A204.1 (cell line): ENCODE measurements at regions not wholly inside any gene's neighbourhood (a gene's known extent, or its start where the extent isn't known, plus 50 kb on each side); places are given as distances from the start of the nearest gene placed in this dataset.
"Not testable (repeated sequence)": the region's sequence is repeated elsewhere in the genome, so short reads cannot be mapped to it uniquely, and the experiment has no call there.

Source experiments
- FAIRE-seq: peaks from 2 replicates; lab custom pipeline; 2012; peaks lifted over from hg19 to GRCh38; lab: Jason Lieb, UNC

DNA sequence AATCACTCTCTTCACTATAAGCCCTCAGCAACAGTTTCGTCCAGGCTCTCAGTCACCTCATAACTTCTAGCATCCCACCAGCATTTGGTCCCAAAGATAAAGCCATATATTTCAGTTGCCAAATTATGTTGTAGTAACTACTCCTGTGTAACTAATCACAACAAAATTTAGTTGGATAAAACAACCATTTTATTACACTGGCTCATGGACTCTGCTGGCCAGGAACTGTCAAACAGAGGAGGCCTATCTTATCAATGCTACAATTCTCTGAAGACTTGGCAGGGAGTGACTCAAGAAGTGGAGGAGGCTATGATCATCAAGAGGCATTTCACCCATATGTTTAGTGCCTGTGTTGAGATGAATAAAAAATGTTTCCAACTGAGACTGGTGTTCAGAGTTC lies 1082.3 kb upstream of the GJE1 start:
- no peak for FAIRE-seq

DNA sequence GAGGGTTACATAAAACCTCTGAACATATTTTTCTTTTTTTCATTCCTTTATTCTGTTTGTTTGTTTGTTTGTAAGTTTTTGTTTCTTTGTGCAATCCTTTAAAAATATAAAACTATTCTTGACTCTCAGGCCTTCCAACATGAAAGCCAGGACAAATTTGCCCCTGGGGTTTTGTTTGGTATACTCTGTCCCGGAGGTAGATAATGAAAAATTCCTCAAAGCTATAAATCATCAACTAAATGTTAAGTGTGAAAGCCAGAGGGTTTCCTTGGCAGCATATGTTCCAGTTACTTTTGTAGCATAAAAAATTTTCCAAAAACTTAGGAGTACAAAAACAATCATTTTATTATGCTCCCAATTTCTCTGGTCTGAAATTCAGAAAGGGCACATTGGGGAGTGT lies 1084.3 kb upstream of the GJE1 start:
- no peak for FAIRE-seq

DNA sequence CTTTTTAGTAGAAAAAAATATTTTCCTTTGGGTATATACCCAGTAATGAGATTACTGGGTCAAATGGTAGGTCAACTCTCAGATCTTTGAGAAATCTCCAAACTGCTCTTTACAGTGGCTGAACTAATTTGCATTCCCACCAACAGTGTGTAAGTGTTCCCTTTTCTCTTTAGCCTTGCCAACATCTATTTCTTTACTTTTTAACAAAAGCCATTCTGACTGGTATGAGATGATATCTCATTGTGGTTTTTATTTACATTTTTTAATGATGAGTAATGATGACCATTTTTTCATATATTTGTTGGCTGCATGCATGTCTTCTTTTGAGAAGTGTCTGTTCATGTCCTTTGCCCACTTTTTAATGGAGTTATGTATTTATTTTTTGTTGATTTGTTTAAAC lies 1086.2 kb upstream of the GJE1 start:
- FAIRE-seq: not testable (repeated sequence)

DNA sequence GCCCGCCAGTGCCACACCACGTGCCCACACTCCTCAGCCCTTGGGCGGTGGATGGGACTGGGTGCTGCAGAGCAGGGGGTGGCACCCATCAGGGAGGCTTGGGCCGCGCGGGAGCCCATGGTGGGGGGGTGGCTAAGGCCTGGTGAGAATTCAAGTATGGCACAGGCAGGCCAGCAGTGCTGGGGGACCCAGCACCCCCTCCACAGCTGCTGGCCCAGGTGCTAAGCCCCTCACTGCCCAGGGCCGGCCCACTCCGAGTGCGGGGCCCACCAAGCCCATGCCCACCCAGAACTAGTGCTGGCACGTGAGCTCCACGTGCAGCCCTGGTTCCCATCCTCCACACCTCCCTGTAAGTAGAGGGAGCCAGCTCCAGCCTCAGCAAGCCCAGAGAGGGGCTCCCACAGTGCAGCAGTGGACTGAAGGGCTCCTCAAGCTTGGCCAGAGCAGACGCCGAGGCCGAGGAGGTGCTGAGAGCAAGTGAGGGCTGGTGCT lies 1091.1 kb upstream of the GJE1 start:
- FAIRE-seq: no peak

DNA sequence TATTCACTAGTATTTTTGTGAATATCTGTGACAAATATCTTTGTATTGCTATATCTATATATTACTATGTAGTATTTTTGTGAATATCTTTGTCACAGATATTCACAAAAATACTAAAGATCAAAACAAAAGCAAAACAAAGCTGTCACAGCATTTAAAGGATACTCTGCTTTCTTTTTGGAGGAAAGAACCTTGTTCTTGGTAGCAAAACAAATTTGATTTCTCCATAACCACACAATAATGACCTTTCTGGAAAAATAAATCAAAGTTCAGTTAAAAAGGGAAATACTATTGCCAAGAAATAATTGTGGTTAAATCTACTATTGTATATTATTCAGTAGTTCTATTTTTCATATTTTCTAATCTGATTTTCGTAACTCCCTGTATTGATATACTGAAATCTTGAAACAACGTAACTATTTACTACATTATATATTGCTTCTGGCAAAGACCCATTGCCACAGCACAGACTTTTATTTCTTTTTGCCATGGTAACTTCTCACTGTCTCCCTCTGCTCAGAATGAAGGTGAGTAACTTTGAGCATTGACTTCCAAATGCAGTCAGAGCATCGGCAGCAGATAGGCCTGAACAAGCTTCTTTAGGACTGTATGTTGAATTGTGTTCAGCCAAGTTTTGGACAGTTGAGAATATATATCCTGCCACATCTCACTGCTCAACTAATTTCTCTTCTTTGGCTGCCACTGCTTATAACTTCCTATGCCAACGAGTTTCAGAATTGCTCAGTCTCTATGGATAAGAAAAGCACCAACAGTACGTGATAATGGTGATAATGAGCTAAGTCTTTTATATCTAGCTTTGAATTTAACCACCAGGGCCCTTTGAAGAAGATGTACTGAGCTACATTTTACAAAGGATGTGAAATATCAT lies 1097.2 kb upstream of the GJE1 start:
- no peak for FAIRE-seq

DNA sequence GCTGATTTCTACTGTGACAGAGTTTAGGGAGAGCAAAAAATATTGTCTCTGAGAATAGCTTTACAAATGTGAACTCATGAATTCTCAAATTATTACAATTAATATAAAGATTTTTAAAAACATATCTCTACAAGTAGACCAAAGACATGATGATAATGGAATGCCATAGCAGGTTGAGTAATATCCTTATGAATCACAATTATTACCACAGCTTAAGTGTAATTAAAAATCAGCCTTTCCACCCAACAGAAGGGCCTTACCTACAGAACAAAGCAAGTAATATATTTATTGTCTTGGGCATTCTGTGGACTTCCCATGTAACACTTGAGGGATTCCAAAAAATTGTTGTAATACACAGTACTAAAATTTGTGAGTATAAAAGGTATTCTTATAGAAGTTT lies 1099.6 kb upstream of the GJE1 start:
- FAIRE-seq: no peak

DNA sequence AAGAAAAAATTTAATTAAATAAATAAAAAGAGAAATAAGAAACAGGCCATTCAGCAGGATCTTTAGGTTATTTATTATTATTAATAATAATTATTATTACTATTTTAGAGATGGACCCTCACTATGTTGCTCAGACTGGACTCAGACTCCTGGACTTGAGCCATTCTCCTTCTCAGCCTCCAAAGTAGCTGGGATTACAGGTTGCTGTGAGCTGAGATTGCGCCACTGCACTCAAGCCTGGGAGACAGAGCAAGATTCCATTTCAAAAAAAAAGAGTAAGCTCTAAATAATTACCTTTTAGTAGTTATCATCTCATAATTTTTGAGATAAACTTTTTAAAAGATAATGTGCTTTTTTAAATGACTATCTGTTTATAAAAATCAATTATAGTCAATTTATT lies 1102.8 kb upstream of the GJE1 start:
- no peak for FAIRE-seq

DNA sequence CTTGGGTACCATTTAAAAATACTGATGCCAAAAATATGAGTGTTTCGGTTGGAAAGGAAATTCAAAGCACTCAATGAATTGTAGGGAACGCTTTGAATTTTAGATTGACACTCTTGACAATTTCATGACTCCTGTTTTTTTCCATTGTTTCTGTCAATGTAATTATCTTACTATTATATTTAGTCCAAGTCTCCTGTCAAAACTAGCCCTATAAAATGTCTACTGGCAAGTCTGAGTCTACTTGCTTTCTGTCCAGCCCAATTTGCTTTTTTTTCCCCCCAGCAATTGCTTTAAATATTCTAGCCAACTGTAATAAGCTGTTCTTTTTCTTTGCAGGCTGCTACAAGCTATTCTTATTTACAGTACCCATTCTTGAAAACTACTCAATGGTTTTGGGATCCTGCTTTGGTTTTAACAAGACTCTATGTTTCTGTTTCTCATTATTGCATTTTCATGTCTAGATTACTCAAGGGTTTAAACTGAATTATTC lies 1103.9 kb upstream of the GJE1 start:
- no peak for FAIRE-seq

DNA sequence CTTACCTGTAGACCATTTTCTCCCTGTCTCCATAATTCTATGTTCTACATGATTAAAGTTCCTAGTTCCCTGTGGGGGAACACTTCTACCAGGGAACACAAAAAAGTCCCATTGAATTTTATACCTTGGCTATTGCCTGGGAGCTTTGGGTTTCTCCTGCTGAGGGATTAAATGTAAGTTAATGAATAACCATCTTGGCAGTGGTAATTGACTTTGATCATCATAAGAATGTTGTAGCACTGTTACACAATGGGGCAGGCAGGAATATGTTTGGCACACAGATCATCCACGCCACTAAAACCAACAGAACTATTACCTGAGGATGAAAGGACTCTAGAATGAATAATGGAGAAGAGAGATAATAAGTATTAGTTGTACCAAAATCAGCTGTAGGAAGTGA lies 1106.2 kb upstream of the GJE1 start:
- FAIRE-seq: no peak

DNA sequence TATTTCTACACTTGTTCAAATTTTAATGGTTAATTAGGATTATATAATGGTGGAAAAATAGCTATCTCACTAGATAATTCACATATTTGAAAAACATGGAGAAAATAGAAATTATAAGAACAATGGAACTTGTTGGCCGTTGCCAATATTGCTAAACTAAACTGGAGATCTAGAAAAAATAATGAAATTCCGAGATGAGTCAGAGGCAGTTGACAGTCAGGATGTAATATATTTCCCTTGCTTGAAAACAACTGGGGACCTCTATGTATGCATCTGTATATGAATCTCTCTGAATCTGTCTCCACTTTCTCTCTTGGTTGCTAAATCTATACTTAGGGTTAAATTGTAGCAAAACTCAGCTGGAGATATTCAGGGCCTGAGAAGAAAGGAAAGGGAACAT lies 1108.2 kb upstream of the GJE1 start:
- no peak for FAIRE-seq

DNA sequence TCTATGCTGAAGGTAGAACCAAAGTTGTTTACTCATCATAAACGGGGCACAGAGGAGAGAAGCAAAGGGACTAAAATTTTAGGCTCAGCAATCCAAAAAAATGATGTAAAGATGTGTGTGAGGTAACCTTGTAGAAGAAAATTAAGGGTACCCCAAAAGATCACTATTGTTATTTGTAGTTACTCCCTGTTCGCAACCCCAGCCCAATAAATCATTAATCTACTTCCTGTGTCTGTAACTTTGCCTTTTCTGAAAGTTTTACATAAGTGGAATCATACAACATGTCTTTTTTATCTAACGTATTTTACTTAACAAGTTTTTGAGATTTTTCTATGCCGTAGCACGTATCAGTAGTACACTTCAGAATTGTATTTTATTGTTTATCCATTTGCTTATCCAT lies 1114.8 kb upstream of the GJE1 start:
- FAIRE-seq: no peak

DNA sequence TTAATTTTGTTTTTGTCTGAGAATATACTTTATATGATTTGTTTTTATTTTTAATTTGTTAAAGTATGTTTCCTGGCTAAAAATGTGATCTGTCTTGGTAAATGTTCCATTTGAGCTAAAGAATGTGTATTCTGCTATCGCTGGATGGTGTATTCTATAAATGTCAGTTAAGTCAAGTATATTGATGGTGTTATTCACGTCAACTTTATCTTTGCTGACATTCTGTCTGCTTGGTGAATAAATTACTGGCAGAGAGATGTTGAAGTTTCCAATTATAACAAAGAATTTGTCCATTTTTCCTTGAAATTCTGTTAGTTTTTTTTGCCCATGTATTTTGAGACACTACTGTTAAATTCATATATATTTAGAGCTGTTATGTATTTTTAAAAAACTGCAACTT lies 1131.8 kb upstream of the GJE1 start:
- FAIRE-seq: no peak

DNA sequence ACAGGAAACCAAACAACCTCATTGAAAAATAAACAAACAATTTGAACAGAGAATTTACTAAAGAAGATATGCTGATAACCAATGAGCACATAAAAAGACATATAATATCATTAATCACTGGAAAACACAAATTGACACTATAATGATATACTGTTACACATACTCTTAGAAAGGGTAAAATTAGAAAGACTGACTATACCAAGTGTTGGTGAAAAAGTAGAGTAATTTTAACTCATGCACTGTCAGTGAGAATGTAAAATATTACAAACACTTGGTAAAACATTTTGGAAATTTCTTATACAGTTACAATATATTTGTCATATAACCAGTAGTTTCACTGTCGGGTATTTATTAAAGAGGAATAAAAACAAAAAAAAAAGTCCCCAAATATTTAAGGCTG lies 1139.2 kb upstream of the GJE1 start:
- FAIRE-seq: no peak

DNA sequence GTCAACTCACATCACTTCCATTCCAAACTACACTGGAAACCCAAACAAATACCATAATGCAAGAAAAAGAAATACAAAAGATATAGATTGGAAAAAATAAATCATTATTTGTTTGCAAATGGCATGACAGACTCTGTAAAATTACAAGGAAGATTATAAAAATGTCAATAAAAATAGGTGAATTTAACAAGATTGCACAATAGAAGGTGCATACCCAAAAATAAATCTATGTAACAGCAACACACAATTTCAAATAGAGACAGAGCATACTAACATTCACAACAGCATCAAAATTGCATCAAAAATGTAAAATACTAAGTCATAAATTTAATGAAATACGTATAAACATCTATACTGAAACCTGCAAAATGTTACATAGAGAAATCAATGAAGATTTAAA lies 1140.0 kb upstream of the GJE1 start:
- no peak for FAIRE-seq

DNA sequence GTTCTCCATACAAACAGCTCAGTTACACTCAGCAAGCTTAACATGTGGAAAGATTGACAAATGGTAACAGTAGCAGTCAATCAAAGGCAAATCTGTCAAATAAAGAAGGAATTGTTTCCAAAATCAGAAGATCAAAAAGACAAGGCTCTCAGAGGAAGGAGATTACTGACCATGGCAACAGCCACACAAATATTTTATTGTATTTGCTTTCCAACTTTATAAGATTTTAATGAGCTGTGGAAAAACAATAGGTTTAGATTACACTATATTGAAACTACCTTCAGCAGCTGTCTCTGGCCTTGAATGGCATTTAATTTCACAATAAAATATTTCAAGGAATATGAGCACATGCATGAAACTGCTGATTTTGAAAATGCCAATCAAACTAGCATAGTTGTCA lies 1143.9 kb upstream of the GJE1 start:
- FAIRE-seq: no peak

DNA sequence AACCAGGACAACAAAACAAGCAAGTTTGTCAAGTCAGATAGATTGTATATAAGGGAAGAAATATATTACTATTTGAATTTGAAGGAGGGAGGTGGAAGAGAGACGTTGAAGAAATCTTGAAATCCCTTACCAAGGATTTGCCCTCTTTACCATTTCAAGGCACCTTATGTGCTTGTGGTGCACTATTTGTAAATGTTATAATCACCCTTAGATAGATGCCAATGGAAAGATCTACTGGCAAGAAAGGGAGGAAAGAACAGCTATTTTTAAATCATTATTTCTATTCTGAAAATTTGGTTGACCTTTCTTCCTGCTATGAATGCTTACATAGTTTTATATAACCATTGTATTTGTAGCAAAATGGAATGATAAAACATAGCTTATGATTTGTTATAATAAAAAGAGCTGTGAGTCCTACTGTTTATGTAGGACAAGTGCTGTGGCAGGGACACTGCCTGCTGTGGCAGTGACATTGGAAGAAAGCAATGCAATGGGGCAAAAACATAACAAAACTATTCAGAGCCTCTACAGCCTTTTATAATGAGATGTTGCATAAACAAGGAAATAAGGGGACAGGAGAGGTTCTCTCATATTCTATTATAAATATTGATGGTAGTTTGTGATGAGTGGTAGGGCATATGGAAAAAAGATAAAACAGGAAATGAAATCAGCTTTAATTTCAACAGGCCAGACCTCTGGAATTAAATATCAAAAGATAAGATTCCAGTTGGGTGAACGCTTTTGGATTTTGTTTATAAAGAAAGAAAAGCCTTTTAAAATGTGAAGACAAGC lies 1145.2 kb upstream of the GJE1 start:
- no peak for FAIRE-seq

DNA sequence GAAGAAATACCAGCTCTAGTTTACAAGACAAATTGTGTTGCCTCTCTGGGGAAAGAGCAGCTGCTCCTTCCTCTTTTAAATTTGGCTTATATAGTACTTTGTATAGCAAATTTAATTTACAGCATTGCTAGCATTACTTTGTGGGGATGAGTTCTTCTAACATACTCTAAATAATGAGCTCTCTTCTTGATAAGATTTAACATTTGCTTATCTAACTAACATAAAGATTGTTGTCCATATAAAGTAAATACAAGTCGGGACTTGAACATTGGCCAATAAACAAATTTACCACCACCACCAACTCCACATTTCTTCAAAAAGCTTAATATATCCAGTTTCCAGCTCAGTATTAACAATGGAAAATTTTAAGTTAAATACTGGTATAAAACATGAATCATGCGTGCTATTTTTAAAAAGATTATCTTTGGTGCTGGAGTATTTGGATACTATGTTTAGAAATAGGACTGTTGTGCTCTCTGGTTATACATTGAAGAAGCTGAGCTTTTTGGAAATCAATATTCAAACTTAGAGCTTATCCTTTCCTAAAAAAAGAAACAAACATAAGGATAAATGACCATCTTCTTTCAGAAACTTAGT lies 1146.9 kb upstream of the GJE1 start:
- no peak for FAIRE-seq

DNA sequence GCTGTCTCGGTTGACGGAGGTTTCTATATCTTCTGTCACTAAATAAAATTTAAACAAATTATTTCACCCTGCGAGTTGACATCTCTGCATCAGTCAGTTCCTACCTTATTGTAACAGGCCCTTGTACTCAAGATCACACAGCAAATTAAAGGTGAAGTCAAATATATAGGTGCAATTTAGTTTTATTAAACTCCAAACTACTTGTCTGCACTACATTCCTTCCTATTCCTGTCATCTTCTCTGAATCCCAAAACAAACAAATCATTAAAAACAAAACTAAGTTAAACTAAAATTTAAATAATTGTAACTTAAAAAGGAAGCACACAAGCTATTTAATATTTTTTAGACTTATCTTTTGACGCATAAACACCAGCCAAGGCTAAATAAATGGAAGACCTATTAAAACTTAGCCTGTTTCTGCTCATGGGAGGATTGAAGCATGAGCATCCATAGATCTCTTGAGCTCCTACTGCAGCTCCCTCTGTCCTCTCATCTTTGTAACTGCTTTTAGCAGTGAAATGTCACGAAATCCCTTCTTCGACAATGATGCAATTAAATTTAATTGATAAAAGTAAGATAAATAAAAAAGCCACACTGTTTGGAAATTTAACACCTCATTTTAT lies 1152.3 kb upstream of the GJE1 start:
- no peak for FAIRE-seq

DNA sequence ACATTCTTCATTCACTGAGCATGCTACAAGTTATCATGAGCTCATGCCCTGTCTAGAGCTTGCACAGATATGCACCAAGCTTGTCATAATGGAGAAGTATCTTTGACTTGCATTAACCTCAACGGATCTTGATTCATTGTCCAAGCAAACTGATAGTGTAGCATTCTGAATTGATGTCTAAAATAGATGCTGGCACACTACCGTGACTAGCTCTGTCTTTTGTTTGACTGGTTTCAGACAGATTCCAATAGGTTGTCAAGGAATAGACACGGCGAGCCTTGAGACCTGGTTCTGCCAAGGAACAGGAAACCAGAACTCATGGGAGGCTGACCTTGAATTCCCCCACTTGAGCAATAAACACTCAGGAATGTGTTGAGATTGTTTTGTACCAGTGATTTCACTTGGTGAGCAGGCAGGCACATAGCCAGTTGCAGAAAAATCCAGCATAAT lies 1153.1 kb upstream of the GJE1 start:
- FAIRE-seq: no peak

DNA sequence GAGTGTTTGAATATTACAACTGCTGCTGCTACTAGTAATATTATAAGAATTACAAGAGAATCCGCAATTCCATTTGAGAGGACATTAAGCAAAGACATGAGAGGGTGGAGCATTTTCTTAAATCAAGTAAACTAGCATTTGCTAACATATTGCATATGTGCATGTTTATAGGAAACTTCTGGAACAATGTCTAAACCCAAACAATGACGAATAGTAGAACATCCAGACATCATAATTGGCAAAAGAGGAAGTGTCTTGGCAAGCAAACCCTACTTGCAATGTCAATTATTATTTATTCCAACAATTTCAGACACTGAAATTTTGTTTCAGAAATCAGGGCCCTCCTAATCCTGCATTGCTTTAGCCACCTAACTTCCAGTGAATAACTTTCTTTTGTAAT lies 1155.3 kb upstream of the GJE1 start:
- no peak for FAIRE-seq

DNA sequence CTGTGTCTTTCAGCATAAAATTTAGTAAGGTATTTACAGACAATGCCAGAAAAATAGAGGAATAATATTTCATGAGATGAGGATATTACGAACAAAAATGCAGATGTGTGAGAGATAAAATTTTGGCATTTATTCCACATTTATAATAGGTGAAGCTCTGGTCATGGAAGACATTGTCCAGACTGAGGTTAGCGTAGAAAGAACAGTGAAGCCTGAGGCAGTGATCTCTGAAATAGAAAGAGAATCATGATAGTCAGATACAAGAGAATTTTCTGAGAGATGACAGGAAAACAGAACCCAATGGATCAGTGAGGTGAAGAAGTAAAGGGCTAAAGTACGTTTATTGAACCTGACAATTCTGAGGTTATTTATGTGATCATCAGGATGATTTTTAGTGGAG lies 1155.9 kb upstream of the GJE1 start:
- no peak for FAIRE-seq

DNA sequence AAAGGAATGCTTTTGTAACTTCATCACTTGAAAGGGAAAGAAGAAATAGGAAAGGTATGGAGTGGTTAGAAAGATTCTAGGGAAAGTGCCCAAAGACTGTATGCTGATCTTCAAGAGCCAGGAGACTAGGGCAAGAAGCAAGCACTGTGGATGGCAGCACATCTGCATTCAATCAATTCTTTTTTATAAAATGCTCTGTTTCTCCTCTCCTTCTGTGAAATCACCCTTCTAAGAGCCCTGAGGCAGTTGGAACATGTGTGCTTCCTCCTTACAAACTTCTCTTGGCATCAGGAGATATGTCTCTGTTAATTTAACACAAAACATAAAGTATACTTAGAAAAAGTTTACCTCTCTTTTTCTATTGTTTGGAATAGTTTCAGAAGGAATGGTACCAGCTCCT lies 1162.2 kb upstream of the GJE1 start:
- FAIRE-seq: no peak
